Transverse colon (tissue), 4 donors: ENCODE measurements at regions not wholly inside any gene's neighbourhood (a gene's known extent, or its start where the extent isn't known, plus 50 kb on each side); places are given as distances from the start of the nearest gene placed in this dataset.
"Not testable (repeated sequence)": the region's sequence is repeated elsewhere in the genome, so short reads cannot be mapped to it uniquely, and the experiment has no call there.

Experiments
- DNase-seq: peaks from one replicate; pipeline ENCODE4 v3.0.0-alpha.2; 2019
- H3K27ac ChIP-seq, 4 donors: fragments of 200-600 bp; sonication (generic); 2 replicates each; pipeline ENCODE4 v1.5.1; 2016 to 2018; ENCODE audit warnings: inconsistent platforms in 4 of 4
- H3K27me3 ChIP-seq: fragments of 200-600 bp; sonication (generic); 2 replicates; pipeline ENCODE4 v1.5.1; 2017; ENCODE audit warnings: inconsistent platforms
- H3K36me3 ChIP-seq, 4 donors: fragments of 200-600 bp; sonication (generic); 2 replicates each; pipeline ENCODE4 v1.5.1; 2017 to 2019; ENCODE audit warnings: inconsistent platforms in 4 of 4
- H3K4me1 ChIP-seq, 4 donors: fragments of 200-600 bp; sonication (generic); 2 replicates each; pipeline ENCODE4 v1.5.1; 2017 to 2020; ENCODE audit warnings: inconsistent platforms in 4 of 4
- H3K4me3 ChIP-seq, 4 donors: fragments of 200-600 bp; sonication (generic); 1 replicate in 1 of 4; 2 replicates in 3 of 4; pipeline versions ENCODE4 v1.5.1 to v1.6.1; 2017 to 2019; ENCODE audit warnings: inconsistent platforms in 4 of 4
- H3K9me3 ChIP-seq, 2 donors: fragments of 200-600 bp; sonication (generic); 2 replicates each; pipeline ENCODE4 v1.5.1; 2017 to 2019; ENCODE audit warnings: inconsistent platforms in 2 of 2
- CTCF ChIP-seq, 5 experiments: fragments of 200-600 bp in 3 of 5; fragments of 450-650 bp in 2 of 5; sonication (generic) in 3 of 5; IDR thresholded peaks; 1 replicate in 2 of 5; 2 replicates in 3 of 5; pipeline ENCODE4 v1.5.1; 2016 to 2017; ENCODE audit warnings: antibody characterized with exemption in 5 of 5, inconsistent platforms in 3 of 5, mild to moderate bottlenecking in 2 of 5, moderate library complexity in 1 of 5
- EP300 ChIP-seq: sonication (generic); formaldehyde crosslinking; IDR thresholded peaks from one replicate; pipeline ENCODE4 v1.6.1; 2017; ENCODE audit warnings: antibody characterized with exemption, low read depth
- POLR2A ChIP-seq: fragments of 450-650 bp; IDR thresholded peaks from one replicate; pipeline ENCODE4 v1.6.1; 2016; ENCODE audit warnings: antibody characterized with exemption, mild to moderate bottlenecking, moderate library complexity
- POLR2AphosphoS5 ChIP-seq, 3 donors: sonication (generic); formaldehyde crosslinking; IDR thresholded peaks; one replicate each; pipeline ENCODE4 v1.6.1; 2016; ENCODE audit warnings: antibody characterized with exemption in 3 of 3
- WGBS, 2 donors: methylation state at CpG; one replicate each; pipeline ENCODE4 v1.1.5; 2018; ENCODE audit warnings: low coverage in 1 of 2; 5-methylcytosine and 5-hydroxymethylcytosine counted together
- in situ Hi-C, 4 donors: fragments of 200-750 bp; cut with MboI; loops; one replicate each; pipeline versions ENCODE4 v1.15.0 to v1.15.1; 2017; ENCODE audit warnings: low sequenced_read_pairs in 3 of 4, low pct_ligation_motif_present in 1 of 4, low pct_unique_long_range_greater_than_20kb in 1 of 4
- intact Hi-C: fragments of 100-400 bp; cut with DNase I; formaldehyde crosslinking; loops from one replicate; pipeline ENCODE4 v1.15.1; 2023; ENCODE audit warnings: low total_unique reads

- 59 to 88% methylated on average over 1 to 2 of the region's 2 CpGs for WGBS, 2 donors
- DNase-seq, result no peak
- Histone ChIP-seq H3K36me3 (no peaks in the 10 kb centered on the region), H3K27ac (no peak overlapping the region), H3K4me3 (no peak overlapping the region), H3K27me3 (no peaks in the 10 kb centered on the region), H3K9me3 (no peaks in the 10 kb centered on the region), H3K4me1 (no peaks in the 10 kb centered on the region)
- in situ Hi-C loops (no loop called here), intact Hi-C loops (no loop called here)
- TF ChIP-seq POLR2A (no peak), CTCF (IDR thresholded peaks at IDR 0.05) (no peak)
These were observed 1175.2 kb upstream of the DIAPH2 start for GRCh38 chrX:95509474-95509873.

GRCh38 chrX:95524018-95524417 lies 1160.6 kb upstream of the DIAPH2 start:
- in situ Hi-C loops, H3K36me3 ChIP-seq, H3K4me1 ChIP-seq, DNase-seq, H3K27me3 ChIP-seq, H3K4me3 ChIP-seq, H3K27ac ChIP-seq, H3K9me3 ChIP-seq, intact Hi-C loops: not testable (repeated sequence)
- WGBS, 2 donors, result 77% methylated on average over 5 of the region's 5 CpGs; no CpG with 5 or more reads in 1 of the 2 donors

- intact Hi-C loops, result no loop called here
- Histone ChIP-seq H3K4me3 (no peak overlapping the region), H3K9me3 (no peaks in the 10 kb centered on the region), H3K27ac (no peak overlapping the region), H3K4me1 (no peaks in the 10 kb centered on the region), H3K27me3 (no peaks in the 10 kb centered on the region), H3K36me3 (no peaks in the 10 kb centered on the region)
- in situ Hi-C loops, result no loop called here
- no peak for DNase-seq
- TF ChIP-seq EP300 (no peak), POLR2AphosphoS5 (IDR thresholded peaks at IDR 0.05) (no peak), POLR2A (no peak), CTCF (IDR thresholded peaks at IDR 0.05) (no peak)
- WGBS, 2 donors, result 86 to 89% methylated on average over 1 of the region's 1 CpG
These were observed 1148.5 kb upstream of the DIAPH2 start for GRCh38 chrX:95536111-95536510.

- intact Hi-C loops, result no loop called here
These were observed 1148.0 kb upstream of the DIAPH2 start for GRCh38 chrX:95536661-95537060.

More at GRCh38 chrX:95536661-95537060, 1148.0 kb upstream of the DIAPH2 start:
- H3K4me1 ChIP-seq, result no peaks in the 10 kb centered on the region
- in situ Hi-C loops, result no loop called here
- no peaks in the 10 kb centered on the region for H3K27me3 ChIP-seq
- no peak for DNase-seq
- H3K27ac ChIP-seq, result no peak overlapping the region
- H3K9me3 ChIP-seq, result no peaks in the 10 kb centered on the region
- H3K4me3 ChIP-seq, result no peak overlapping the region
- no peak for TF ChIP-seq CTCF (IDR thresholded peaks at IDR 0.05)
- no peak for TF ChIP-seq POLR2AphosphoS5 (IDR thresholded peaks at IDR 0.05)
- TF ChIP-seq EP300, result no peak
- no peak for TF ChIP-seq POLR2A
- H3K36me3 ChIP-seq, result no peaks in the 10 kb centered on the region
